Calu3 (cell line): ENCODE measurements at regions not wholly inside any gene's neighbourhood (a gene's known extent, or its start where the extent isn't known, plus 50 kb on each side); places are given as distances from the start of the nearest gene placed in this dataset.

ENCODE experiments used
- BruUV-seq: library from RNA; stranded (reverse); fragments of 400-500 nt; replicated peaks from 2 replicates; lab custom pipeline; 2021; lab: Mats Ljungman, UMichigan
- CTCF ChIA-PET: fragments of 300-600 bp; sonication (Branson Sonifier 250); formaldehyde crosslinking; loops from one replicate; lab custom pipeline; 2022; ENCODE audit warnings: antibody characterized with exemption; lab: Charles Lee
- DNase-seq: peaks from one replicate; pipeline ENCODE4 v3.0.0; 2022
- H3K27ac Mint-ChIP-seq: one replicate; pipeline ENCODE4 v1.8.0; 2022; ENCODE audit warnings: mixed read lengths; ENCODE audit not compliant: unreplicated experiment
- H3K27me3 Mint-ChIP-seq: one replicate; pipeline ENCODE4 v1.8.0; 2022; ENCODE audit warnings: mixed read lengths; ENCODE audit not compliant: unreplicated experiment
- H3K36me3 Mint-ChIP-seq: one replicate; pipeline ENCODE4 v1.8.0; 2022; ENCODE audit warnings: mild to moderate bottlenecking, moderate library complexity, mixed read lengths; ENCODE audit not compliant: insufficient read depth, unreplicated experiment
- H3K4me1 Mint-ChIP-seq: one replicate; pipeline ENCODE4 v1.8.0; 2022; ENCODE audit warnings: mild to moderate bottlenecking, low read depth, mixed read lengths; ENCODE audit not compliant: unreplicated experiment
- H3K4me3 Mint-ChIP-seq: one replicate; pipeline ENCODE4 v1.8.0; 2022; ENCODE audit warnings: mild to moderate bottlenecking, low read depth, moderate library complexity, mixed read lengths; ENCODE audit not compliant: unreplicated experiment
- H3K9me3 Mint-ChIP-seq: one replicate; pipeline ENCODE4 v1.8.0; 2022; ENCODE audit warnings: low read depth, mixed read lengths; ENCODE audit not compliant: unreplicated experiment
- intact Hi-C: fragments of 100-400 bp; cut with micrococcal nuclease; formaldehyde crosslinking; loops from one replicate; pipeline ENCODE4 v1.10.0; 2022; ENCODE audit not compliant: unreplicated experiment
- TF ChIP-seq, protein P1 (sequence below): fragments of 200-600 bp; IDR thresholded peaks from one replicate; pipeline ENCODE4 v1.8.0; 2022; ENCODE audit warnings: antibody characterized with exemption; ENCODE audit not compliant: unreplicated experiment

- peaks cover 16% of the 10 kb centered on the region for H3K9me3 Mint-ChIP-seq
- H3K4me1 Mint-ChIP-seq = no peaks in the 10 kb centered on the region
- DNase-seq = no peak
- H3K36me3 Mint-ChIP-seq = no peaks in the 10 kb centered on the region
- CTCF ChIA-PET = no interaction called here
- TF ChIP-seq, protein P1, sequence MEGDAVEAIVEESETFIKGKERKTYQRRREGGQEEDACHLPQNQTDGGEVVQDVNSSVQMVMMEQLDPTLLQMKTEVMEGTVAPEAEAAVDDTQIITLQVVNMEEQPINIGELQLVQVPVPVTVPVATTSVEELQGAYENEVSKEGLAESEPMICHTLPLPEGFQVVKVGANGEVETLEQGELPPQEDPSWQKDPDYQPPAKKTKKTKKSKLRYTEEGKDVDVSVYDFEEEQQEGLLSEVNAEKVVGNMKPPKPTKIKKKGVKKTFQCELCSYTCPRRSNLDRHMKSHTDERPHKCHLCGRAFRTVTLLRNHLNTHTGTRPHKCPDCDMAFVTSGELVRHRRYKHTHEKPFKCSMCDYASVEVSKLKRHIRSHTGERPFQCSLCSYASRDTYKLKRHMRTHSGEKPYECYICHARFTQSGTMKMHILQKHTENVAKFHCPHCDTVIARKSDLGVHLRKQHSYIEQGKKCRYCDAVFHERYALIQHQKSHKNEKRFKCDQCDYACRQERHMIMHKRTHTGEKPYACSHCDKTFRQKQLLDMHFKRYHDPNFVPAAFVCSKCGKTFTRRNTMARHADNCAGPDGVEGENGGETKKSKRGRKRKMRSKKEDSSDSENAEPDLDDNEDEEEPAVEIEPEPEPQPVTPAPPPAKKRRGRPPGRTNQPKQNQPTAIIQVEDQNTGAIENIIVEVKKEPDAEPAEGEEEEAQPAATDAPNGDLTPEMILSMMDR = no peak
- intact Hi-C loops = no loop called here
- no peaks in the 10 kb centered on the region for H3K27me3 Mint-ChIP-seq
- no peak overlapping the region for H3K4me3 Mint-ChIP-seq
- H3K27ac Mint-ChIP-seq = no peak overlapping the region
- BruUV-seq = no TSS peak
Measured at GRCh38 chr5:2582106-2582505, 169.4 kb downstream of the IRX2 start.

- no peak overlapping the region for H3K4me3 Mint-ChIP-seq
- no TSS peak for BruUV-seq
Measured at GRCh38 chr5:2581418-2581817, 170.1 kb downstream of the IRX2 start.

DNA sequence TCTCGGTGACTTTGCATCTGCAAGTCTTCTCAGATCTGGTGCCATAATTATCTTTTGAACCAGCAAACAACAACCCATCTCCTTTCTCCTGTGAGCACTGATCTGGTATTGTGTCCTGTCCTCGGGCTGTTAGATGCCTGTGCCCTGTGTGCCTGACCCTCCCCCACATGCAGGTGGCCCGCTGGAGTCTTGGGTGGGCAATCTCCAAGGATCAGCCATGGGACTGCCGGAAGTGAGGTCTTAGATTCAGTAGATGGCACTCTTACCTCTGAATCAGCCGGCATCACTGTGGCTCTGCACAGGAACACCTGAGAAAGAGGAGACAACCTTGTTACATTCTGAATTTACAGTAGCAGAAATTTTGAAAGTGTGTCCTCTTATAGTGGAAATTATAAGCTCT lies 172.4 kb downstream of the IRX2 start:
- Mint-ChIP-seq H3K27ac (no peak overlapping the region), H3K27me3 (no peaks in the 10 kb centered on the region), H3K9me3 (peaks cover 21% of the 10 kb centered on the region), H3K4me1 (no peaks in the 10 kb centered on the region), H3K36me3 (no peaks in the 10 kb centered on the region), H3K4me3 (no peak overlapping the region)
- TF ChIP-seq, protein P1 = no peak
- BruUV-seq = no TSS peak
- no peak for DNase-seq
- intact Hi-C loops = no loop called here
- CTCF ChIA-PET = no interaction called here

More at GRCh38 chr5:2581418-2581817, 170.1 kb downstream of the IRX2 start:
- intact Hi-C loops = no loop called here
- Mint-ChIP-seq H3K9me3 (peaks cover 20% of the 10 kb centered on the region), H3K4me1 (no peaks in the 10 kb centered on the region), H3K27ac (no peak overlapping the region), H3K27me3 (no peaks in the 10 kb centered on the region), H3K36me3 (no peaks in the 10 kb centered on the region)
- CTCF ChIA-PET = no interaction called here
- TF ChIP-seq, protein P1 = no peak
- no peak for DNase-seq

DNA sequence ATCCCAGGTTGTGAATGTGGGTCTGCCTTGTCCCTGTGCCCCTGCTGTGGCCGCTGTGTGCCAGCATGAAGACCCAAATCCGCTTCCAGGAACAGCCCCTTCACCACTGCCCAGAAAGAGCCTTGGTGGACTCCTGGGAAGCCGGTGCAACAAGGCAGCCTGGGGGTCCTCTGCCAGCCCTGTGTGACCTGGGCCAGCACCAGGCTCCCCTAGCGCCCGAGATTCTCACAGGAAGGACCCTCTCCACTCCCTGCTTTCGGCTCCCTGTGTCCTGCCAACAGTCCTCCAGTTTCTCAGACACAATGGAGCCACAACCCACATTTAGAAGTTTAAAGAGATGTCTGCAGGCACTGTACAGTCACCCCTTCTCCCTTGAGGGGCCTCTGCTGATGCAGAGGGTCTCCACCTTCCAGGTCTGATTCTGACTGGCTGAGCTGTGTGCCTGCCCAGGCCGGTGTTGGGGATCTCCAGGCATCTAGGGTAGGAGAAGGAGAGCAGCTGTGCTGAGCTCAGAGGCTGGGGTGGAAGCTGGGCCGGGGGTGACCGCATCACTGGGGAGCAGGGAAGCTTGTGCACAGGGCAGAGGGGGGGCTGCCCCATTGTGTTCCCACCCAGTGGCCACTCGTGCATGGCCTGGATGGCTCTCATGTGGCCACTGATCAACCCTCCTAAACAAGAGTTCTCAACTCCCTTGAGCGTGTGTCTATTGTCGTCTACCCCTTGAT lies 174.0 kb downstream of the IRX2 start:
- intact Hi-C loops = no loop called here
- Mint-ChIP-seq H3K4me1 (no peaks in the 10 kb centered on the region), H3K4me3 (no peak overlapping the region), H3K9me3 (peaks cover 21% of the 10 kb centered on the region), H3K36me3 (no peaks in the 10 kb centered on the region), H3K27ac (no peak overlapping the region), H3K27me3 (no peaks in the 10 kb centered on the region)
- TF ChIP-seq, protein P1 = no peak
- CTCF ChIA-PET = no interaction called here
- no peak for DNase-seq
- no TSS peak for BruUV-seq
